GM21723 (cell line): ENCODE measurements at regions not wholly inside any gene's neighbourhood (a gene's known extent, or its start where the extent isn't known, plus 50 kb on each side); places are given as distances from the start of the nearest gene placed in this dataset.
"Not testable (repeated sequence)": the region's sequence is repeated elsewhere in the genome, so short reads cannot be mapped to it uniquely, and the experiment has no call there.

ENCODE experiments used
- ATAC-seq: cut with Tn5 transposase; IDR thresholded peaks from one replicate; pipeline ENCODE4 v1.9.1; 2021; ENCODE audit warnings: mild to moderate bottlenecking, moderate library complexity; ENCODE audit not compliant: unreplicated experiment

- ATAC-seq = no peak
Observed at GRCh38 chr3:103937094-103937493, 1429.6 kb upstream of the ALCAM start.

GRCh38 chr3:103947062-103947461 lies 1419.6 kb upstream of the ALCAM start:
- no peak for ATAC-seq

- ATAC-seq = no peak
Observed at GRCh38 chr3:103949693-103950092, 1417.0 kb upstream of the ALCAM start.

- ATAC-seq = no peak
Observed at GRCh38 chr3:103950676-103951075, 1416.0 kb upstream of the ALCAM start.

- ATAC-seq = no peak
Observed at GRCh38 chr3:103953796-103954195, 1412.9 kb upstream of the ALCAM start.

GRCh38 chr3:103960819-103961218 lies 1405.9 kb upstream of the ALCAM start:
- no peak for ATAC-seq

GRCh38 chr3:103963599-103963998 lies 1403.1 kb upstream of the ALCAM start:
- ATAC-seq = no peak

GRCh38 chr3:103965764-103966163 lies 1400.9 kb upstream of the ALCAM start:
- ATAC-seq = no peak

- ATAC-seq = no peak
Observed at GRCh38 chr3:103966749-103967148, 1400.0 kb upstream of the ALCAM start.

- ATAC-seq = no peak
Observed at GRCh38 chr3:103968131-103968530, 1398.6 kb upstream of the ALCAM start.

GRCh38 chr3:103968751-103969150 lies 1398.0 kb upstream of the ALCAM start:
- ATAC-seq = peak; percentile 71

- ATAC-seq = no peak
Observed at GRCh38 chr3:103976931-103977339, 1389.8 kb upstream of the ALCAM start.

GRCh38 chr3:103977417-103977816 lies 1389.3 kb upstream of the ALCAM start:
- ATAC-seq = no peak

GRCh38 chr3:103991461-103992115 lies 1375.1 kb upstream of the ALCAM start:
- ATAC-seq = no peak

- ATAC-seq = no peak
Observed at GRCh38 chr3:103992469-103992868, 1374.2 kb upstream of the ALCAM start.

- no peak for ATAC-seq
Observed at GRCh38 chr3:104004956-104005355, 1361.8 kb upstream of the ALCAM start.

- no peak for ATAC-seq
Observed at GRCh38 chr3:104005815-104006214, 1360.9 kb upstream of the ALCAM start.

GRCh38 chr3:104018541-104018940 lies 1348.2 kb upstream of the ALCAM start:
- ATAC-seq = no peak

GRCh38 chr3:104031598-104031997 lies 1335.1 kb upstream of the ALCAM start:
- ATAC-seq = no peak

GRCh38 chr3:104032283-104032682 lies 1334.4 kb upstream of the ALCAM start:
- no peak for ATAC-seq

GRCh38 chr3:104040896-104041295 lies 1325.8 kb upstream of the ALCAM start:
- no peak for ATAC-seq

GRCh38 chr3:104043001-104043543 lies 1323.6 kb upstream of the ALCAM start:
- ATAC-seq = not testable (repeated sequence)

- no peak for ATAC-seq
Observed at GRCh38 chr3:104044002-104044401, 1322.7 kb upstream of the ALCAM start.
